Suprapubic skin (tissue), 4 donors: ENCODE measurements at regions not wholly inside any gene's neighbourhood (a gene's known extent, or its start where the extent isn't known, plus 50 kb on each side); places are given as distances from the start of the nearest gene placed in this dataset.

Experiments used
- DNase-seq, 2 donors: peaks; one replicate each; pipeline ENCODE4 v3.0.0-alpha.2; 2019; ENCODE audit warnings: low spot score in 2 of 2
- H3K27ac ChIP-seq: fragments of 200-600 bp; sonication (generic); one replicate; pipeline ENCODE4 v1.5.1; 2019
- H3K27me3 ChIP-seq: fragments of 200-600 bp; sonication (generic); one replicate; pipeline ENCODE4 v1.5.1; 2019
- H3K36me3 ChIP-seq: fragments of 200-600 bp; sonication (generic); one replicate; pipeline ENCODE4 v1.5.1; 2019
- H3K4me1 ChIP-seq: fragments of 200-600 bp; sonication (generic); one replicate; pipeline ENCODE4 v1.5.1; 2019
- H3K4me3 ChIP-seq: fragments of 200-600 bp; sonication (generic); one replicate; pipeline ENCODE4 v1.5.1; 2019; ENCODE audit warnings: mild to moderate bottlenecking
- H3K9me3 ChIP-seq: fragments of 200-600 bp; sonication (generic); one replicate; pipeline ENCODE4 v1.5.1; 2019
- CTCF ChIP-seq, 2 donors: fragments of 200-600 bp in 1 of 2; fragments of 450-650 bp in 1 of 2; sonication (generic) in 1 of 2; IDR thresholded peaks; one replicate each; pipeline ENCODE4 v1.5.1; 2016 to 2019; ENCODE audit warnings: antibody characterized with exemption in 2 of 2, mild to moderate bottlenecking in 1 of 2, moderate library complexity in 1 of 2
- EP300 ChIP-seq: sonication (generic); formaldehyde crosslinking; IDR thresholded peaks from one replicate; pipeline ENCODE4 v1.6.1; 2017; ENCODE audit warnings: antibody characterized with exemption
- POLR2A ChIP-seq, 2 donors: fragments of 450-650 bp; IDR thresholded peaks; one replicate each; pipeline ENCODE4 v1.6.1; 2017; ENCODE audit warnings: antibody characterized with exemption in 2 of 2, mild to moderate bottlenecking in 2 of 2, moderate library complexity in 2 of 2
- POLR2AphosphoS5 ChIP-seq, 3 donors: sonication (generic); formaldehyde crosslinking; IDR thresholded peaks; one replicate each; pipeline ENCODE4 v1.6.1; 2017; ENCODE audit warnings: antibody characterized with exemption in 3 of 3
- WGBS: methylation state at CpG from one replicate; pipeline ENCODE4 v1.1.5; 2018; 5-methylcytosine and 5-hydroxymethylcytosine counted together

GRCh38 chr20:50343490-50344179 is 153.0 kb downstream of the CEBPB start:
- no peaks in the 10 kb centered on the region for H3K36me3 ChIP-seq
- TF ChIP-seq POLR2A (IDR thresholded peaks at IDR 0.05): no peak
- TF ChIP-seq POLR2AphosphoS5 (IDR thresholded peaks at IDR 0.05): no peak
- no peak for TF ChIP-seq CTCF (IDR thresholded peaks at IDR 0.05)
- no peak for TF ChIP-seq EP300
- H3K4me3 ChIP-seq: no peak overlapping the region
- WGBS: 68% methylated on average over 10 of the region's 25 CpGs
- no peaks in the 10 kb centered on the region for H3K27me3 ChIP-seq
- H3K4me1 ChIP-seq: peaks cover 53% of the 10 kb centered on the region
- DNase-seq: peak in 1 of 2 donors; percentile 87
- peak overlapping the region; percentile 80 for H3K27ac ChIP-seq
- no peaks in the 10 kb centered on the region for H3K9me3 ChIP-seq

GRCh38 chr20:50344232-50345071 is 153.8 kb downstream of the CEBPB start:
- 87% methylated on average over 11 of the region's 11 CpGs for WGBS

GRCh38 chr20:50345712-50346373 is 155.2 kb downstream of the CEBPB start:
- H3K4me1 ChIP-seq: peaks cover 43% of the 10 kb centered on the region
- H3K36me3 ChIP-seq: no peaks in the 10 kb centered on the region
- 65% methylated on average over 6 of the region's 6 CpGs for WGBS
- DNase-seq: no peak
- H3K27ac ChIP-seq: peak overlapping the region; percentile 80
- H3K9me3 ChIP-seq: no peaks in the 10 kb centered on the region
- H3K4me3 ChIP-seq: peak overlapping the region; percentile 21
- no peaks in the 10 kb centered on the region for H3K27me3 ChIP-seq
- TF ChIP-seq POLR2AphosphoS5 (IDR thresholded peaks at IDR 0.05) (no peak), POLR2A (IDR thresholded peaks at IDR 0.05) (no peak), EP300 (no peak)

More at GRCh38 chr20:50344232-50345071, 153.8 kb downstream of the CEBPB start:
- Histone ChIP-seq H3K27ac (peak overlapping the region; percentile 80), H3K4me1 (peaks cover 45% of the 10 kb centered on the region), H3K4me3 (no peak overlapping the region), H3K27me3 (no peaks in the 10 kb centered on the region), H3K9me3 (no peaks in the 10 kb centered on the region), H3K36me3 (no peaks in the 10 kb centered on the region)
- DNase-seq: no peak
- TF ChIP-seq POLR2A (IDR thresholded peaks at IDR 0.05) (no peak), EP300 (no peak), POLR2AphosphoS5 (IDR thresholded peaks at IDR 0.05) (no peak), CTCF (IDR thresholded peaks at IDR 0.05) (no peak)

GRCh38 chr20:50346374-50347283 is 156.0 kb downstream of the CEBPB start:
- no peaks in the 10 kb centered on the region for H3K36me3 ChIP-seq
- H3K27ac ChIP-seq: peak overlapping the region; percentile 80
- WGBS: 29% methylated on average over 20 of the region's 26 CpGs
- TF ChIP-seq POLR2AphosphoS5 (IDR thresholded peaks at IDR 0.05) (peak in 2 of 3 donors; percentile 51 to 53), CTCF (IDR thresholded peaks at IDR 0.05) (no peak), EP300 (no peak), POLR2A (IDR thresholded peaks at IDR 0.05) (peak in 1 of 2 donors; percentile 14)
- H3K4me3 ChIP-seq: peak overlapping the region; percentile 21
- H3K4me1 ChIP-seq: peaks cover 43% of the 10 kb centered on the region
- H3K27me3 ChIP-seq: no peaks in the 10 kb centered on the region
- H3K9me3 ChIP-seq: no peaks in the 10 kb centered on the region
- peak; percentile 92 to 94 for DNase-seq
